Heart left ventricle (tissue), 16 donors: ENCODE measurements at regions not wholly inside any gene's neighbourhood (a gene's known extent, or its start where the extent isn't known, plus 50 kb on each side); places are given as distances from the start of the nearest gene placed in this dataset.

Source experiments
- ATAC-seq, 4 donors: fragments of 200-7000 bp; cut with Tn5 transposase; one replicate each; pipeline ENCODE4 v1.9.1; 2020 to 2022; ENCODE audit warnings: moderate library complexity in 4 of 4, mild to moderate bottlenecking in 3 of 4, moderate number of reproducible peaks in 1 of 4
- DNase-seq, 5 donors: peaks; one replicate each; pipeline ENCODE4 v3.0.0-alpha.2; 2020
- H3K27ac ChIP-seq, 12 donors: fragments of 200-600 bp; sonication (generic) in 4 of 12; one replicate each; pipeline versions ENCODE4 v1.5.0 to v1.8.0; 2016 to 2022; ENCODE audit warnings: mild to moderate bottlenecking in 2 of 12
- H3K27me3 ChIP-seq, 9 donors: fragments of 200-600 bp; sonication (generic) in 2 of 9; one replicate each; pipeline versions ENCODE4 v1.5.1 to v1.8.0; 2016 to 2022; ENCODE audit warnings: mild to moderate bottlenecking in 3 of 9
- H3K36me3 ChIP-seq, 9 donors: fragments of 200-600 bp; sonication (generic) in 2 of 9; one replicate each; pipeline versions ENCODE4 v1.5.0 to v1.8.0; 2018 to 2022; ENCODE audit warnings: mild to moderate bottlenecking in 2 of 9
- H3K4me1 ChIP-seq, 12 donors: fragments of 200-600 bp; sonication (generic) in 4 of 12; one replicate each; pipeline versions ENCODE4 v1.5.0 to v1.8.0; 2016 to 2022; ENCODE audit warnings: mild to moderate bottlenecking in 3 of 12
- H3K4me3 ChIP-seq, 12 donors: fragments of 200-600 bp; sonication (generic) in 4 of 12; one replicate each; pipeline versions ENCODE4 v1.5.0 to v1.8.0; 2017 to 2022; ENCODE audit warnings: mild to moderate bottlenecking in 9 of 12, moderate library complexity in 4 of 12
- H3K9me3 ChIP-seq, 12 donors: fragments of 200-600 bp; sonication (generic) in 4 of 12; one replicate each; pipeline versions ENCODE4 v1.5.0 to v1.8.0; 2016 to 2022; ENCODE audit warnings: mild to moderate bottlenecking in 1 of 12
- CTCF ChIP-seq, 12 donors: fragments of 200-600 bp; sonication (generic) in 4 of 12; IDR thresholded peaks; one replicate each; pipeline versions ENCODE4 v1.5.0 to v1.8.0; 2018 to 2022; ENCODE audit warnings: antibody characterized with exemption in 12 of 12, mild to moderate bottlenecking in 5 of 12
- POLR2A ChIP-seq, 2 donors: fragments of 450-650 bp; IDR thresholded peaks; one replicate each; pipeline ENCODE4 v1.6.1; 2017; ENCODE audit warnings: antibody characterized with exemption in 2 of 2, mild to moderate bottlenecking in 2 of 2, moderate library complexity in 2 of 2
- WGBS, 4 donors: extraction: QIAGEN DNeasy Blood & Tissue Kit in 2 of 4; methylation state at CpG; one replicate each; pipeline versions ENCODE4 v1.1.5 to v1.1.7; 2013 to 2018; 5-methylcytosine and 5-hydroxymethylcytosine counted together
- intact Hi-C, 10 donors: fragments of 100-400 bp; cut with DNase I; formaldehyde crosslinking; loops; one replicate each; pipeline versions ENCODE4 v1.11.1 to v1.14.2; 2022
- donor health status: ischemic (EF 13 %, LVEDD 7.1; RV severe dilation, severe dysfunction).
- donor health status: healthy with polysubstance abuse.
- donor health status: DM: no; HTN: yes; CAD: no.
- donor health status: DM: no; HTN: no; CAD: no.
- donor health status: ischemic (EF 25% LVEDD 6.9; RV normal size, moderate dysfunction).
- donor health status: ischemic (EF 25% LVEDD 5.7; RV mildly dilated, moderate dysfunction).
- donor health status: healthy.
- donor health status: DM: yes; HTN: yes; CAD: no.
- donor health status: ischemic (EF 35%, LVEDD 5.7; RV mildly dilated, moderate dysfunction).
- donor health status: nonischemic (EF 11% LVEDD 7.7; RV severe dilation, severe dysfunction).
- donor health status: DM: yes; HTN: yes; CAD: no.
- donor health status: PGD.
- donor health status: ischemic (EF 29% LVEDD 5.4; RV normal size, mild dysfunction).
- donor health status: nonischemic (EF 23%, LVEDD 6.1; RV moderate dilation, normal function).

GRCh38 chr3:56960234-56960917, 100.1 kb upstream of the SPATA12 start:
- Histone ChIP-seq H3K4me3 (no peak overlapping the region), H3K9me3 (peaks cover 0 to 11% (median 3%) of the 10 kb centered on the region in 12 donors), H3K27me3 (no peaks in the 10 kb centered on the region), H3K36me3 (no peaks in the 10 kb centered on the region), H3K27ac (no peak overlapping the region), H3K4me1 (no peaks in the 10 kb centered on the region)
- 91 to 95% (median 93%) methylated on average over 6 of the region's 6 CpGs for WGBS, 4 donors
- no peak for TF ChIP-seq POLR2A (IDR thresholded peaks at IDR 0.05)
- intact Hi-C loops = no loop called here
- ATAC-seq (no peak), DNase-seq (no peak)

GRCh38 chr3:56958879-56959278, 101.6 kb upstream of the SPATA12 start:
- Histone ChIP-seq H3K4me3 (no peak overlapping the region), H3K27ac (no peak overlapping the region), H3K9me3 (no peaks in the 10 kb centered on the region), H3K36me3 (no peaks in the 10 kb centered on the region), H3K4me1 (no peaks in the 10 kb centered on the region), H3K27me3 (no peaks in the 10 kb centered on the region)
- WGBS, 4 donors = 92 to 95% (median 93%) methylated on average over 2 of the region's 2 CpGs
- no peak for TF ChIP-seq CTCF (IDR thresholded peaks at IDR 0.05)
- TF ChIP-seq POLR2A (IDR thresholded peaks at IDR 0.05) = no peak
- no peak for ATAC-seq
- no peak for DNase-seq
- intact Hi-C loops = no loop called here

GRCh38 chr3:56957522-56957921, 102.9 kb upstream of the SPATA12 start:
- WGBS, 4 donors = 98 to 100% (median 100%) methylated on average over 2 of the region's 2 CpGs
- H3K27ac ChIP-seq = no peak overlapping the region

GRCh38 chr3:56956906-56957305, 103.6 kb upstream of the SPATA12 start:
- TF ChIP-seq POLR2A (IDR thresholded peaks at IDR 0.05) (no peak), CTCF (IDR thresholded peaks at IDR 0.05) (no peak)
- H3K4me1 ChIP-seq = no peaks in the 10 kb centered on the region
- intact Hi-C loops = no loop called here
- no peak overlapping the region for H3K4me3 ChIP-seq
- H3K36me3 ChIP-seq = no peaks in the 10 kb centered on the region
- WGBS, 4 donors = 97 to 100% (median 98%) methylated on average over 3 of the region's 3 CpGs
- H3K27me3 ChIP-seq = no peaks in the 10 kb centered on the region
- H3K27ac ChIP-seq = no peak overlapping the region
- H3K9me3 ChIP-seq = no peaks in the 10 kb centered on the region
- no peak for ATAC-seq
- no peak for DNase-seq

More at GRCh38 chr3:56957522-56957921, 102.9 kb upstream of the SPATA12 start:
- DNase-seq = no peak
- ATAC-seq = no peak
- no peak for TF ChIP-seq CTCF (IDR thresholded peaks at IDR 0.05)
- TF ChIP-seq POLR2A (IDR thresholded peaks at IDR 0.05) = no peak
- intact Hi-C loops = no loop called here
- Histone ChIP-seq H3K4me3 (no peak overlapping the region), H3K36me3 (no peaks in the 10 kb centered on the region), H3K27me3 (no peaks in the 10 kb centered on the region), H3K9me3 (no peaks in the 10 kb centered on the region), H3K4me1 (no peaks in the 10 kb centered on the region)
